ENCODE measurements at regions not wholly inside any gene's neighbourhood (a gene's known extent, or its start where the extent isn't known, plus 50 kb on each side); places are given as distances from the start of the nearest gene placed in this dataset.

GRCh38 chr13:74562381-74562780 lies 428.2 kb upstream of the KLF12 start:
- H3K27ac Mint-ChIP-seq (ENCODE audit: low read depth, unreplicated experiment) = no peak overlapping the region
- TF ChIP-seq CTCF (IDR thresholded peaks at IDR 0.05; ENCODE audit: unreplicated experiment) = no peak
- H3K4me1 Mint-ChIP-seq (ENCODE audit: insufficient read depth, unreplicated experiment) = no peaks in the 10 kb centered on the region
- H3K36me3 Mint-ChIP-seq (ENCODE audit: insufficient read depth, unreplicated experiment) = no peaks in the 10 kb centered on the region
- H3K9me3 Mint-ChIP-seq (ENCODE audit: unreplicated experiment) = no peaks in the 10 kb centered on the region
- no peak overlapping the region for H3K4me3 Mint-ChIP-seq (ENCODE audit: unreplicated experiment)
- BruUV-seq (replicated peaks) = no TSS peak
- CTCF ChIA-PET = interaction anchor here (0.6 kb wide), 2 partner anchors 553 to 653 kb away, joined by 3 read pairs; no protein-coding TSS in a partner anchor
- intact Hi-C loops (cut with micrococcal nuclease) = no loop called here
- no peak for DNase-seq (ENCODE audit: unreplicated experiment)
- H3K27me3 Mint-ChIP-seq (ENCODE audit: insufficient read depth, unreplicated experiment) = no peaks in the 10 kb centered on the region
- POLR2A ChIA-PET = no interaction called here

GRCh38 chr13:74561155-74561554 lies 427.0 kb upstream of the KLF12 start:
- no TSS peak for BruUV-seq (replicated peaks)
- no peaks in the 10 kb centered on the region for H3K36me3 Mint-ChIP-seq (ENCODE audit: insufficient read depth, unreplicated experiment)
- no peaks in the 10 kb centered on the region for H3K4me1 Mint-ChIP-seq (ENCODE audit: insufficient read depth, unreplicated experiment)
- no peak for TF ChIP-seq CTCF (IDR thresholded peaks at IDR 0.05; ENCODE audit: unreplicated experiment)
- CTCF ChIA-PET = interaction anchor here (0.5 kb wide), 1 partner anchor 1256 kb away, joined by 3 read pairs; no protein-coding TSS in a partner anchor
- no peak overlapping the region for H3K27ac Mint-ChIP-seq (ENCODE audit: low read depth, unreplicated experiment)
- no peak overlapping the region for H3K4me3 Mint-ChIP-seq (ENCODE audit: unreplicated experiment)
- no peaks in the 10 kb centered on the region for H3K9me3 Mint-ChIP-seq (ENCODE audit: unreplicated experiment)
- H3K27me3 Mint-ChIP-seq (ENCODE audit: insufficient read depth, unreplicated experiment) = no peaks in the 10 kb centered on the region
- no peak for DNase-seq (ENCODE audit: unreplicated experiment)
- intact Hi-C loops (cut with micrococcal nuclease) = no loop called here
- POLR2A ChIA-PET = no interaction called here

- CTCF ChIA-PET = no interaction called here
Observed at GRCh38 chr13:74560325-74560724, 426.1 kb upstream of the KLF12 start.

GRCh38 chr13:74557870-74558269 lies 423.7 kb upstream of the KLF12 start:
- ChIA-PET CTCF (interaction anchor here (0.7 kb wide), 1 partner anchor 644 kb away, joined by 3 read pairs; no protein-coding TSS in a partner anchor), POLR2A (no interaction called here)
- H3K4me1 Mint-ChIP-seq (ENCODE audit: insufficient read depth, unreplicated experiment) = no peaks in the 10 kb centered on the region
- BruUV-seq (replicated peaks) = no TSS peak
- no peak for TF ChIP-seq CTCF (IDR thresholded peaks at IDR 0.05; ENCODE audit: unreplicated experiment)
- no peak for DNase-seq (ENCODE audit: unreplicated experiment)
- no peaks in the 10 kb centered on the region for H3K9me3 Mint-ChIP-seq (ENCODE audit: unreplicated experiment)
- H3K27ac Mint-ChIP-seq (ENCODE audit: low read depth, unreplicated experiment) = no peak overlapping the region
- H3K36me3 Mint-ChIP-seq (ENCODE audit: insufficient read depth, unreplicated experiment) = no peaks in the 10 kb centered on the region
- no peaks in the 10 kb centered on the region for H3K27me3 Mint-ChIP-seq (ENCODE audit: insufficient read depth, unreplicated experiment)
- intact Hi-C loops (cut with micrococcal nuclease) = no loop called here
- H3K4me3 Mint-ChIP-seq (ENCODE audit: unreplicated experiment) = no peak overlapping the region

More at GRCh38 chr13:74560325-74560724, 426.1 kb upstream of the KLF12 start:
- no peak for TF ChIP-seq CTCF (IDR thresholded peaks at IDR 0.05; ENCODE audit: unreplicated experiment)
- H3K36me3 Mint-ChIP-seq (ENCODE audit: insufficient read depth, unreplicated experiment) = no peaks in the 10 kb centered on the region
- no TSS peak for BruUV-seq (replicated peaks)
- H3K4me1 Mint-ChIP-seq (ENCODE audit: insufficient read depth, unreplicated experiment) = no peaks in the 10 kb centered on the region
- intact Hi-C loops (cut with micrococcal nuclease) = no loop called here
- H3K9me3 Mint-ChIP-seq (ENCODE audit: unreplicated experiment) = no peaks in the 10 kb centered on the region
- no peaks in the 10 kb centered on the region for H3K27me3 Mint-ChIP-seq (ENCODE audit: insufficient read depth, unreplicated experiment)
- H3K27ac Mint-ChIP-seq (ENCODE audit: low read depth, unreplicated experiment) = no peak overlapping the region
- DNase-seq (ENCODE audit: unreplicated experiment) = no peak
- H3K4me3 Mint-ChIP-seq (ENCODE audit: unreplicated experiment) = no peak overlapping the region
- POLR2A ChIA-PET = no interaction called here
